Right renal pelvis (tissue), 4 donors: ENCODE measurements at regions not wholly inside any gene's neighbourhood (a gene's known extent, or its start where the extent isn't known, plus 50 kb on each side); places are given as distances from the start of the nearest gene placed in this dataset.

Experiments
- DNase-seq, 4 donors: peaks; one replicate each; pipeline ENCODE4 v3.0.0-alpha.2; 2013; ENCODE audit warnings: low read depth in 4 of 4, low spot score in 3 of 4, missing footprints in 1 of 4

- DNase-seq: peak in 3 of 4 donors; percentile 23 to 61 (median 37)
Observed at GRCh38 chr15:97815835-97816234, 144.7 kb upstream of the ARRDC4 start.

- DNase-seq: no peak
Observed at GRCh38 chr15:97817276-97817890, 143.1 kb upstream of the ARRDC4 start.

GRCh38 chr15:97836003-97836402 lies 124.5 kb upstream of the ARRDC4 start:
- DNase-seq: no peak

- DNase-seq: no peak
Observed at GRCh38 chr15:97837896-97838295, 122.6 kb upstream of the ARRDC4 start.

- no peak for DNase-seq
Observed at GRCh38 chr15:97838606-97839210, 121.8 kb upstream of the ARRDC4 start.

GRCh38 chr15:97840501-97840900 lies 120.0 kb upstream of the ARRDC4 start:
- no peak for DNase-seq

- no peak for DNase-seq
Observed at GRCh38 chr15:97841558-97841957, 118.9 kb upstream of the ARRDC4 start.

GRCh38 chr15:97849183-97849582 lies 111.3 kb upstream of the ARRDC4 start:
- DNase-seq: no peak

- DNase-seq: no peak
Observed at GRCh38 chr15:97858296-97858695, 102.2 kb upstream of the ARRDC4 start.

- DNase-seq: no peak
Observed at GRCh38 chr15:97861529-97862260, 98.8 kb upstream of the ARRDC4 start.

- no peak for DNase-seq
Observed at GRCh38 chr15:97866959-97867358, 93.5 kb upstream of the ARRDC4 start.

GRCh38 chr15:97867870-97868269 lies 92.6 kb upstream of the ARRDC4 start:
- DNase-seq: no peak

- DNase-seq: no peak
Observed at GRCh38 chr15:97868981-97869380, 91.5 kb upstream of the ARRDC4 start.

- DNase-seq: no peak
Observed at GRCh38 chr15:97870771-97871170, 89.7 kb upstream of the ARRDC4 start.

GRCh38 chr15:97874139-97874538 lies 86.4 kb upstream of the ARRDC4 start:
- DNase-seq: no peak

GRCh38 chr15:97875025-97875512 lies 85.4 kb upstream of the ARRDC4 start:
- DNase-seq: no peak

- DNase-seq: no peak
Observed at GRCh38 chr15:97875513-97876280, 84.8 kb upstream of the ARRDC4 start.

GRCh38 chr15:97876281-97876675 lies 84.2 kb upstream of the ARRDC4 start:
- DNase-seq: no peak

- no peak for DNase-seq
Observed at GRCh38 chr15:97881346-97881965, 79.0 kb upstream of the ARRDC4 start.

- no peak for DNase-seq
Observed at GRCh38 chr15:97884513-97885131, 75.9 kb upstream of the ARRDC4 start.
